ENCODE measurements at regions not wholly inside any gene's neighbourhood (a gene's known extent, or its start where the extent isn't known, plus 50 kb on each side); places are given as distances from the start of the nearest gene placed in this dataset.

DNA sequence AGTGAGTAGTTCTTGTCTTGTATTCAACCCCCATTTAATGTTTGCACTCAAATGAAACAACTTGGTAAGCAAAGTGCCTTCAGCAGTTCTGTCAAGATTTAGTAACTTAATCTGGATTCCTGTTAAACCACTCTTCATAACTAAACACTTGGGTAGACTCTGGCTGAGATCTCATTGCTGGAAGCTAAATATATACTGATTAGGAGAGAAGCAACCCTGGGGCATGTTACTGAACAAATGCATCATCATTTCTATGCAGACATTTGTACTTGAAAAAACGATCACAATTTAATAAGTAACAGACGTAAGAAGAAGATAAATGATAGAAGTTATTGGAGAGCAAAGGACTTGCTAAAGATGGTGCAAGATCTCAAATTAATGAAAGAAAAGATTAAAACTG lies 308.4 kb upstream of the POM121L12 start:
- TF ChIP-seq, protein P1, sequence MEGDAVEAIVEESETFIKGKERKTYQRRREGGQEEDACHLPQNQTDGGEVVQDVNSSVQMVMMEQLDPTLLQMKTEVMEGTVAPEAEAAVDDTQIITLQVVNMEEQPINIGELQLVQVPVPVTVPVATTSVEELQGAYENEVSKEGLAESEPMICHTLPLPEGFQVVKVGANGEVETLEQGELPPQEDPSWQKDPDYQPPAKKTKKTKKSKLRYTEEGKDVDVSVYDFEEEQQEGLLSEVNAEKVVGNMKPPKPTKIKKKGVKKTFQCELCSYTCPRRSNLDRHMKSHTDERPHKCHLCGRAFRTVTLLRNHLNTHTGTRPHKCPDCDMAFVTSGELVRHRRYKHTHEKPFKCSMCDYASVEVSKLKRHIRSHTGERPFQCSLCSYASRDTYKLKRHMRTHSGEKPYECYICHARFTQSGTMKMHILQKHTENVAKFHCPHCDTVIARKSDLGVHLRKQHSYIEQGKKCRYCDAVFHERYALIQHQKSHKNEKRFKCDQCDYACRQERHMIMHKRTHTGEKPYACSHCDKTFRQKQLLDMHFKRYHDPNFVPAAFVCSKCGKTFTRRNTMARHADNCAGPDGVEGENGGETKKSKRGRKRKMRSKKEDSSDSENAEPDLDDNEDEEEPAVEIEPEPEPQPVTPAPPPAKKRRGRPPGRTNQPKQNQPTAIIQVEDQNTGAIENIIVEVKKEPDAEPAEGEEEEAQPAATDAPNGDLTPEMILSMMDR (IDR thresholded peaks at IDR 0.05; ENCODE audit: insufficient read depth, low read length, poor library complexity, severe bottlenecking): no peak
- no peak for TF ChIP-seq EZH2phosphoT487 (conservative IDR thresholded peaks at IDR 0.05; ENCODE audit: low read length)
